PC-3 (cell line): ENCODE measurements at regions not wholly inside any gene's neighbourhood (a gene's known extent, or its start where the extent isn't known, plus 50 kb on each side); places are given as distances from the start of the nearest gene placed in this dataset.

ENCODE experiments used
- EZH2 ChIP-seq: fragments of 300-600 bp; sonication (generic); IDR thresholded peaks from one replicate; pipeline ENCODE4 v1.6.1; 2017; ENCODE audit warnings: antibody characterized with exemption, mild to moderate bottlenecking, low read length; ENCODE audit not compliant: unreplicated experiment
- EZH2phosphoT487 ChIP-seq: fragments of 300-600 bp; sonication (generic); IDR thresholded peaks from 2 replicates; pipeline ENCODE4 v1.6.1; 2018; ENCODE audit warnings: mild to moderate bottlenecking, antibody characterized with exemption, low read length, borderline replicate concordance

DNA sequence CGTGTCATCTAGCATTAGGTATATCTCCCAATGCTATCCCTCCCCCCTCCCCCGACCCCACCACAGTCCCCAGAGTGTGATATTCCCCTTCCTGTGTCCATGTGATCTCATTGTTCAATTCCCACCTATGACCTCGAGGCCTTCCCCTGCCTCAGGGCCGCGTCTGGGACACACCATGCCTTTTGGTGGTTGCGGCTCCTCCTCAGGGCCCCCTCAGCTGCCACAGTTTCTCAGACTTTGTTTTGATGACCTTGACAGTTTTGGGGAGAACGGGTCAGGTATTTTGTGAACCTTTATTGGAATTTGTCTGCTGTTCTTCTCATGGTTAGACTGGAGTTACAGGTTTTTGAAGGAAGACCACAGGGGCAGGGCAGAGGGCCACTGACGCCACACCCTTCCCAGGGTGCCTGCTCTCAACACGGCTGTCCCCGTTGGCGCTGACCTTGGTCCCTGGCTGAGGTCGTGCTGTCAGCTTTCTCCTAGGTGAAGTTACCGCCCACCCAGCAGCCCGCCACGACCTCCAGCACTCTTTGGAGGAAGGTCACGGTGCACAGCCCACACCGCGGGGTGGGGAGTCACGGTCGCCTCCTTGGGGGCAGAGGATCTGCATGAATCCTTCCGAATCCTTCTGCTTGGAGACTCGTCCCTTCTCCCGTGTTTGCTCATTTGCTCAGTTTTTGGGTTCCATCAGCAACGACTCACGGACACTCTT is 130.5 kb downstream of the KIF26A start:
- no peak for TF ChIP-seq EZH2
- no peak for TF ChIP-seq EZH2phosphoT487
